ENCODE measurements at regions not wholly inside any gene's neighbourhood (a gene's known extent, or its start where the extent isn't known, plus 50 kb on each side); places are given as distances from the start of the nearest gene placed in this dataset.

DNA sequence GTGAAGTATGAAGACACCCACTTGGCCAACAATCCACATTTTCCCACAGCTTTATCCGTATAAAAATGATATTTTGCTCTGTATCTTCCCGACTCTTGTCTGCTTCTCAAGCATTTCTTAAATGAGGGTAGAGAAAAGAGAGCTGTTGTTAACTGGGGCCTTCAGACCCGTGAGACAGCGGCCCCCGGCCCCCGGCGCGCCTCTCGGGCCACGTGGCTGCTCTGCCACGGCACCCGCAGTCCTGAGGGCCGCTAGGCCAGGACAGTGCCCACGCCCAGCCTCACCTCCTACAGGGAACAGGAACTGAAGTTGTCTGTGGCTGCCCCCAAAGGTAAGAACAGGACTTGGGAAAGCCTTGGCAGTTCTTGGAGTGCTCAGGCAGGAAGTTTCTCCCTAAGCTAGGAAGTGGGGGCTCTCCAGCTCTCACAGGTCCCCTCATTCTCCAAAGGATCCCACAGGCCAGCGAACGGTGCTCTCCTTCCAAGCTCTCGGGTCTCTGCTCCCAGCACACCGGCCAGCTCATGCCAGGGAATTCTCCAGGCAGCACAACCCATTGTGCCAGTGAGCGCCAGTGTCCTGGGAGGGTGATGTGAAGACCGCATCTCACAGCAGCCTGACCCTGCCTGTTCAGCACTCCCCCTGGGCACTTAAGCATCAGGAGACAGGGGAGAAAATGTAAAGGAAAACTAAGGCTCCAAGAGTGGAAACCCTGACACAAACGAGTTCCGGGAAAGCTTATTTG is 230.3 kb upstream of the PFKP start:
- H3K4me3 Mint-ChIP-seq, result no peak overlapping the region
- peaks cover 34% of the 10 kb centered on the region for H3K27me3 Mint-ChIP-seq
- H3K9me3 Mint-ChIP-seq, result no peaks in the 10 kb centered on the region
- H3K27ac Mint-ChIP-seq, result no peak overlapping the region
- no peaks in the 10 kb centered on the region for H3K36me3 Mint-ChIP-seq (ENCODE audit: low read depth)
- no peaks in the 10 kb centered on the region for H3K4me1 Mint-ChIP-seq
- no peak for ATAC-seq (replicated peaks)

- ATAC-seq (replicated peaks), result no peak
- Mint-ChIP-seq H3K27me3 (peaks cover 19% of the 10 kb centered on the region), H3K9me3 (no peaks in the 10 kb centered on the region), H3K4me3 (no peak overlapping the region), H3K4me1 (no peaks in the 10 kb centered on the region), H3K36me3 (ENCODE audit: low read depth) (no peaks in the 10 kb centered on the region), H3K27ac (no peak overlapping the region)
Observed at GRCh38 chr10:2834214-2834613, 233.1 kb upstream of the PFKP start.

DNA sequence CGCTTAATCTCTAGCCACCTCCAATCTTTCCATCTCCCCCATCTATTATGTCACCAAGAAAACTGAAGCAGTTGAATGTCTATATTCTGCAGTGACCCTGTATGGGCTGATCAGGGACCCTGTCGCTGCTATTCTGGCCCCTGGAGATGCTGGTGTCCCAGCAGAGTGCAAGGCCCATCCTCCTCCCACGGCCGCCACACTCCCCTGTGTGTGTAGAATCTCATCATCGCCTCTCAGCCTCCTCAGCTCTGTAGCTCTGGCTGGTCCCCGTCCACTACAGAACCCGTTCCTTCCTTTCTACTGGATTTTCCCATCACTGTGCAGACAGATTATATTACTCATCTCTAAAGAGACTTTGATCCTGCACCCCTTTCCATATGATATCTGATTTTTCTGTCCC is 235.8 kb upstream of the PFKP start:
- Mint-ChIP-seq H3K9me3 (no peaks in the 10 kb centered on the region), H3K27ac (no peak overlapping the region), H3K4me1 (no peaks in the 10 kb centered on the region), H3K27me3 (peaks cover 20% of the 10 kb centered on the region), H3K36me3 (ENCODE audit: low read depth) (no peaks in the 10 kb centered on the region), H3K4me3 (no peak overlapping the region)
- ATAC-seq (replicated peaks), result no peak

DNA sequence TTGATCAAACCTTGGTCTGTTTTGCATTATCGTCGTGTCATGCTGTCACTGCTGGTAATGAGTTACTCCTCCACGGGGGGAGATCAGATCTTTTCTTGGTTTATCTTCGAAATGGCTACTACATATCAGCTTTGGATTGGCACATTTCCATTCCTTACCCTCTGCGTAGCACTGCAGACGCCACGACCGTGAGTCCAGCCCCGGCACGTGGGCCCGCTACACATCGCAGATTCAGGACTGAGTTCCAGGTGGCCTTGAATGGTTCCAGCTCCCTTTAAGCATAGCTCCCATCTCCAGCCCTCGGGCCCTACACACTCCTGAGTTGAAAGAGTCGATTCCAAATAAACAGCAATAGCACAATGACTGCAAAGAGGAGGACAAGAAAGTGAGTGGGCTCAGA is 238.6 kb upstream of the PFKP start:
- Mint-ChIP-seq H3K4me3 (no peak overlapping the region), H3K27ac (no peak overlapping the region), H3K27me3 (peaks cover 26% of the 10 kb centered on the region), H3K36me3 (ENCODE audit: low read depth) (no peaks in the 10 kb centered on the region), H3K4me1 (no peaks in the 10 kb centered on the region), H3K9me3 (no peaks in the 10 kb centered on the region)
- no peak for ATAC-seq (replicated peaks)

- Mint-ChIP-seq H3K27me3 (peaks cover 17% of the 10 kb centered on the region), H3K4me3 (no peak overlapping the region), H3K9me3 (no peaks in the 10 kb centered on the region), H3K36me3 (ENCODE audit: low read depth) (no peaks in the 10 kb centered on the region), H3K27ac (no peak overlapping the region), H3K4me1 (no peaks in the 10 kb centered on the region)
- no peak for ATAC-seq (replicated peaks)
Observed at GRCh38 chr10:2826675-2827074, 240.7 kb upstream of the PFKP start.

DNA sequence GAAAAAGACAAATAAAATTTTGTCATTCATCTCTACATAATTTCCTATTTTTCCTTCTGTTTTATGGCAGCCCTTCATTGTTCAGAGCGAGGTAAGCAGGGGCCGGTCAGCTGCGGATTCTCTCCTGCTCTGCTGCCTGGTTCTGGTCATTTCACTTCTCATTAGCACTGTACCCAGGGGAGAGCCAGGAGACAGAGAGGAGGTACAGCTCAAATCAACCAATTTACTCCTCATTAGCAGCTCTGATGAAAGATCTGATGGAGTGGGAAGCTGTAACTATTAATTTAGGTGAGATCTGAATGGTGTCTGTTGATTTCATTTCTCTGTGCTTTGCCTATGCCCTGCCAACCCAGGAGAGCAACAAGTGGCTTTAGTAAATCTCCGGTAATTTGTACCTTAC is 241.5 kb upstream of the PFKP start:
- peaks cover 13% of the 10 kb centered on the region for H3K27me3 Mint-ChIP-seq
- no peak for ATAC-seq (replicated peaks)
- no peak overlapping the region for H3K27ac Mint-ChIP-seq
- no peaks in the 10 kb centered on the region for H3K36me3 Mint-ChIP-seq (ENCODE audit: low read depth)
- H3K4me3 Mint-ChIP-seq, result no peak overlapping the region
- H3K9me3 Mint-ChIP-seq, result no peaks in the 10 kb centered on the region
- no peaks in the 10 kb centered on the region for H3K4me1 Mint-ChIP-seq

GRCh38 chr10:2817940-2818636 is 249.3 kb upstream of the PFKP start:
- Mint-ChIP-seq H3K27ac (no peak overlapping the region), H3K9me3 (no peaks in the 10 kb centered on the region), H3K4me1 (no peaks in the 10 kb centered on the region), H3K27me3 (peaks cover 14% of the 10 kb centered on the region), H3K4me3 (no peak overlapping the region), H3K36me3 (ENCODE audit: low read depth) (no peaks in the 10 kb centered on the region)
- no peak for ATAC-seq (replicated peaks)

GRCh38 chr10:2813693-2814092 is 253.7 kb upstream of the PFKP start:
- Mint-ChIP-seq H3K27ac (no peak overlapping the region), H3K9me3 (no peaks in the 10 kb centered on the region), H3K4me3 (no peak overlapping the region), H3K36me3 (ENCODE audit: low read depth) (no peaks in the 10 kb centered on the region), H3K4me1 (no peaks in the 10 kb centered on the region), H3K27me3 (peaks cover 4% of the 10 kb centered on the region)
- ATAC-seq (replicated peaks), result no peak

DNA sequence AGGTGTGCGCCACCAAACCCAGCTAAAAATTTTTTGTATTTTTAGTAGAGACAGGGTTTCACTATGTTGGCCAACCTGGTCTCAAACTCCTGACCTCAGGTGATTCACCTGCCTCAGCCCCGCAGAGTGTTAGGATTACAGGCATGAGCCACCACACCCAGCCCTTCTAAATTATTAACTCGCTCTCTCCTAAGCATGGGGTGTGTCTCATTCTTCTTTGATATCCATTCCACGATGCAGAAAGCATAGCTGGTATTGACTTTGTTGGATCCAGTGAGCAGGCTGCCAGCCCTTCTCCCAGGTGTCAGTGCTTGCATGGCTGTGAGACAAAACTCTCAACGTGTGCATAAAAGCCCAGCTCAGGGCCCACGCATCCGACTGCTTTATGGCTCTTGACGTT is 254.1 kb upstream of the PFKP start:
- Mint-ChIP-seq H3K4me3 (no peak overlapping the region), H3K9me3 (no peaks in the 10 kb centered on the region), H3K4me1 (no peaks in the 10 kb centered on the region), H3K36me3 (ENCODE audit: low read depth) (no peaks in the 10 kb centered on the region), H3K27ac (no peak overlapping the region), H3K27me3 (peaks cover 4% of the 10 kb centered on the region)
- ATAC-seq (replicated peaks), result no peak

DNA sequence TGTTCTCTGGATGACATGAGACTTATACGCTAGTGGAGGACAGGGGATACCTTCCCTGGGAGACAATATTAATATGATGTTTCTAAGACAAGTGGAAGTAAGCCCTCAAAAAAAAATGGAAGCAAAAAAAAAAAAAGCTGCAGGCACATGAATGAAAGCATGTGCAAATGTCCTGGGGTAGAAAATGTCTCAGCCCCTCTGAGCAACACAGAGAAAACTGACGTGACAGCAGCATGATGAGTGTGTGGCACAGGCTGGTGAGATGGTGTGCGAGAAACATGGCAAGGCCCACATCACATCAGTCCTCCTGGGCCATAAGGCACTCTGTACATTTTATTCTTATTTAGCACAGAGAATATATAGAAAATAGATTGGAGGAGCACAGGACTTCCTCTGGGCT is 254.7 kb upstream of the PFKP start:
- no peaks in the 10 kb centered on the region for H3K27me3 Mint-ChIP-seq
- H3K4me3 Mint-ChIP-seq, result no peak overlapping the region
- H3K27ac Mint-ChIP-seq, result no peak overlapping the region
- ATAC-seq (replicated peaks), result no peak
- peaks cover 4% of the 10 kb centered on the region for H3K9me3 Mint-ChIP-seq
- H3K4me1 Mint-ChIP-seq, result no peaks in the 10 kb centered on the region
- H3K36me3 Mint-ChIP-seq (ENCODE audit: low read depth), result no peaks in the 10 kb centered on the region

DNA sequence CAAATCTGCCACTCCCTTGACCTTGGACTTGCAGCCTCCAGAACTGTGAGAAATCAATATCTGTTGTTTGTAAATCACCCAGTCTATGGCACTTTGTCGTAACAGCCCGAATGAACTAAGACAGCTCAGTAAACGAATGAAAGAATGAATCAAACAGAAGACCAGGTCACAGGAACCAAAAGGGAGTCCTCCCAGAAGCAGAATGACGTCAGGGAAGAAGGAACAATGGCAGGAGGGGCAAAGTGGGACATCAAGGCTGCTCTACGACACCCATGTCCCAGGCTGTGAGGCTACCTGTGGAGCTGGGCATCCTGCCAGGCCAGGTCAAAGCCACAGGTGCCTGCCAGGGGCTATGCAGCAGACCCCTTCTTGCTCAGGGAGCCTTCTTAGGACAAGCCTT is 267.2 kb upstream of the PFKP start:
- no peaks in the 10 kb centered on the region for H3K4me1 Mint-ChIP-seq
- H3K9me3 Mint-ChIP-seq, result no peaks in the 10 kb centered on the region
- no peaks in the 10 kb centered on the region for H3K36me3 Mint-ChIP-seq (ENCODE audit: low read depth)
- no peak for ATAC-seq (replicated peaks)
- H3K27me3 Mint-ChIP-seq, result peaks cover 15% of the 10 kb centered on the region
- H3K27ac Mint-ChIP-seq, result no peak overlapping the region
- no peak overlapping the region for H3K4me3 Mint-ChIP-seq

GRCh38 chr10:2798336-2799022 is 268.9 kb upstream of the PFKP start:
- no peaks in the 10 kb centered on the region for H3K9me3 Mint-ChIP-seq
- no peaks in the 10 kb centered on the region for H3K36me3 Mint-ChIP-seq (ENCODE audit: low read depth)
- H3K27ac Mint-ChIP-seq, result no peak overlapping the region
- H3K4me1 Mint-ChIP-seq, result no peaks in the 10 kb centered on the region
- no peak for ATAC-seq (replicated peaks)
- H3K4me3 Mint-ChIP-seq, result no peak overlapping the region
- peaks cover 18% of the 10 kb centered on the region for H3K27me3 Mint-ChIP-seq

DNA sequence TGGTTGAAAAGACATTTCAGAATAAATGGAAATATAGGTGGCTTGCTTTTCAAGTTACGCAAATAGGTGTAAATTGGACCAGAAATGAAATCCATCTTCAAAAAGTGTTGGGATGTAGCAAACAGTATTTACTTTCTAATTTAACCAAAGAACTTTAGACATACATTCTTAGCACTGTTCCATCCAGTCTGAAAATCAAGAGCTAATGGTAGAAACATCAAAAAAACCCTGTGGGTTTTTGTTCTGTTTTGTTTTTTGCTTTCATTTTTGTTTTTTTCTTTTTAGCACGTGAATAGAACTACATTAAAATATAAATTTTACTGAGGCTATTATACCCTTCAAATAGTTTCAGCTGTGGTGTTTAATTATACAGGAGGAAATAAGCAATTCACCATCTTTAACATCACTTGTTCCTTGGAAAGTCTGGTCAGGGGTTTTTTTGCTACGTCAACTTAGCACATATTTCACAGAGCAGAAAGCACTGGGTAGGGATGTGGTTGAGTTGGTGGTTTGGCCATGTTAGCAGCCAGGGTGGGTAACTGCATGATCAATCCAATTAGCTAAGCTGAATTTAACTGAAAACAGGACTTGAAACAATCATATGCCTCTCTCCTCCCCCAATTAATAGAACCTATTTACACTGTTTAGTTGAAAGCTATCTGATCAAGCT is 275.4 kb upstream of the PFKP start:
- peak; percentile 45 for ATAC-seq (replicated peaks)
- Mint-ChIP-seq H3K4me1 (no peaks in the 10 kb centered on the region), H3K9me3 (no peaks in the 10 kb centered on the region), H3K27ac (no peak overlapping the region), H3K4me3 (no peak overlapping the region), H3K36me3 (ENCODE audit: low read depth) (no peaks in the 10 kb centered on the region), H3K27me3 (peaks cover 25% of the 10 kb centered on the region)

DNA sequence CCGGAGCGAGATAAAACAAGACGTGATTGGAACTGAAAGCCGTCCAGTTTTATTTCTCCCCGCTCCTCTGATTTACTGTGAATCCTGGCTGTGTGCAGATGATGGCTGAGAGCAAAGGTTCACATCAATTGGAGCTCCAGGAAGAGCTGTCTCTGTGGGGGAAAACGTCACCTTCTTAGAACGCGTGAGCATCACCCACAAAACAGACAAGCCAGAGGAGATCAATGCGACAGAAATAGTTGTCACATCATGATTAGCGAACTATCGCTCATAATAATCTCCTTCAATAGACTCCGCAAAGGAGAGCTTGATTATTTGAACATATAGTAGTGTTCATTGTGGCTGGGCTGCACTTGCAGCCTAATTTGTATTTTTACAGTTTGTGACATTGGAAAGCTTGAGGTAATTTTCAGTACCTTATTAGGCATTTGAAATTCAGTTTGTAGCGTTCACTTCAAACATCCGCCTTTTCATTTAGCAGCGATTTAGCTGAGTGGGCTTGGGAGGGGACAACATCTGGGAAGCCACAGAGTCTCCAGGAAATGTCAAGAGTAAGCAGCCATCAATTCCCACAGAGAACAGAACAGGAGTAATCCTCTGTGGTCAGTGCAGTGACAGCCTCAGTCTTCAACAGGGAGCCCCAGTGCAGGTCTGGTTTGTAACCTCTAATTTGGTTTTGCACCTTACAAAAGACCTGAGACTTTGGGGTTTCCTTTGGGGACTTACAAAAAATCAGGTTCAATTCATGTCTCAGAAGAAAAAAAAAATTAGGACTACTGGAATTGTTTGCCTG is 276.8 kb upstream of the PFKP start:
- H3K4me1 Mint-ChIP-seq, result no peaks in the 10 kb centered on the region
- H3K36me3 Mint-ChIP-seq (ENCODE audit: low read depth), result no peaks in the 10 kb centered on the region
- no peaks in the 10 kb centered on the region for H3K9me3 Mint-ChIP-seq
- H3K27me3 Mint-ChIP-seq, result peaks cover 26% of the 10 kb centered on the region
- no peak for ATAC-seq (replicated peaks)
- no peak overlapping the region for H3K27ac Mint-ChIP-seq
- no peak overlapping the region for H3K4me3 Mint-ChIP-seq
